Uterus (tissue), 3 donors: ENCODE measurements at regions not wholly inside any gene's neighbourhood (a gene's known extent, or its start where the extent isn't known, plus 50 kb on each side); places are given as distances from the start of the nearest gene placed in this dataset.

ENCODE experiments used
- DNase-seq, 2 donors: peaks; one replicate each; pipeline ENCODE4 v3.0.0-alpha.2; 2019 to 2020
- H3K27ac ChIP-seq, 2 donors: fragments of 200-600 bp; sonication (generic); 1 replicate in 1 of 2; 2 replicates in 1 of 2; pipeline ENCODE4 v1.5.1; 2016 to 2018
- H3K27me3 ChIP-seq, 2 donors: fragments of 200-600 bp; sonication (generic); one replicate each; pipeline ENCODE4 v1.5.1; 2018 to 2019; ENCODE audit warnings: control low read depth in 1 of 2
- H3K36me3 ChIP-seq, 2 donors: fragments of 200-600 bp; sonication (generic); one replicate each; pipeline ENCODE4 v1.5.1; 2019; ENCODE audit warnings: control low read depth in 1 of 2
- H3K4me1 ChIP-seq, 2 donors: fragments of 200-600 bp; sonication (generic); one replicate each; pipeline ENCODE4 v1.5.1; 2018 to 2019; ENCODE audit warnings: control low read depth in 1 of 2
- H3K4me3 ChIP-seq, 2 donors: fragments of 200-600 bp; sonication (generic); 1 replicate in 1 of 2; 2 replicates in 1 of 2; pipeline ENCODE4 v1.5.1; 2018 to 2019; ENCODE audit warnings: mild to moderate bottlenecking in 1 of 2
- H3K9me3 ChIP-seq, 2 donors: fragments of 200-600 bp; sonication (generic); one replicate each; pipeline ENCODE4 v1.5.1; 2019; ENCODE audit warnings: control low read depth in 1 of 2
- CTCF ChIP-seq, 4 experiments: fragments of 200-600 bp in 2 of 4; fragments of 450-650 bp in 2 of 4; sonication (generic) in 2 of 4; IDR thresholded peaks; one replicate each; pipeline ENCODE4 v1.5.1; 2016 to 2019; ENCODE audit warnings: antibody characterized with exemption in 4 of 4, mild to moderate bottlenecking in 2 of 4, moderate library complexity in 1 of 4
- POLR2A ChIP-seq, 2 donors: fragments of 450-650 bp; IDR thresholded peaks; one replicate each; pipeline ENCODE4 v1.6.1; 2016; ENCODE audit warnings: antibody characterized with exemption in 2 of 2, mild to moderate bottlenecking in 1 of 2, moderate library complexity in 1 of 2
- intact Hi-C: fragments of 100-400 bp; cut with DNase I; formaldehyde crosslinking; loops from one replicate; pipeline ENCODE4 v1.15.1; 2023; ENCODE audit warnings: low total_unique reads
- donor health status: DM: yes; HTN: yes; CAD: no.

- Histone ChIP-seq H3K4me3 (no peak overlapping the region), H3K27me3 (peaks cover 0 to 2% of the 10 kb centered on the region in 2 donors), H3K9me3 (no peaks in the 10 kb centered on the region), H3K4me1 (no peaks in the 10 kb centered on the region), H3K36me3 (no peaks in the 10 kb centered on the region), H3K27ac (no peak overlapping the region)
- DNase-seq = no peak
- intact Hi-C loops = no loop called here
- no peak for TF ChIP-seq CTCF (IDR thresholded peaks at IDR 0.05)
- no peak for TF ChIP-seq POLR2A (IDR thresholded peaks at IDR 0.05)
These were observed 385.6 kb downstream of the LMO4 start for GRCh38 chr1:87714278-87714677.

- H3K27me3 ChIP-seq = peaks cover 0 to 2% of the 10 kb centered on the region in 2 donors
- no peak overlapping the region for H3K27ac ChIP-seq
- TF ChIP-seq POLR2A (IDR thresholded peaks at IDR 0.05) (no peak), CTCF (IDR thresholded peaks at IDR 0.05) (no peak)
- no peaks in the 10 kb centered on the region for H3K9me3 ChIP-seq
- DNase-seq = no peak
- H3K4me1 ChIP-seq = no peaks in the 10 kb centered on the region
- intact Hi-C loops = no loop called here
- no peaks in the 10 kb centered on the region for H3K36me3 ChIP-seq
- H3K4me3 ChIP-seq = no peak overlapping the region
These were observed 386.4 kb downstream of the LMO4 start for GRCh38 chr1:87715052-87715451.

- peaks cover 0 to 2% of the 10 kb centered on the region in 2 donors for H3K27me3 ChIP-seq
- no peak for TF ChIP-seq POLR2A (IDR thresholded peaks at IDR 0.05)
- no peak for TF ChIP-seq CTCF (IDR thresholded peaks at IDR 0.05)
- DNase-seq = no peak
- H3K36me3 ChIP-seq = no peaks in the 10 kb centered on the region
- no peaks in the 10 kb centered on the region for H3K9me3 ChIP-seq
- no peak overlapping the region for H3K4me3 ChIP-seq
- H3K4me1 ChIP-seq = no peaks in the 10 kb centered on the region
- intact Hi-C loops = no loop called here
- no peak overlapping the region for H3K27ac ChIP-seq
These were observed 386.8 kb downstream of the LMO4 start for GRCh38 chr1:87715471-87715870.

- Histone ChIP-seq H3K27me3 (peaks cover 0 to 2% of the 10 kb centered on the region in 2 donors), H3K4me3 (no peak overlapping the region), H3K27ac (no peak overlapping the region), H3K36me3 (no peaks in the 10 kb centered on the region), H3K9me3 (no peaks in the 10 kb centered on the region), H3K4me1 (no peaks in the 10 kb centered on the region)
- intact Hi-C loops = no loop called here
- TF ChIP-seq CTCF (IDR thresholded peaks at IDR 0.05) (no peak), POLR2A (IDR thresholded peaks at IDR 0.05) (no peak)
- no peak for DNase-seq
These were observed 388.5 kb downstream of the LMO4 start for GRCh38 chr1:87717157-87717670.

- Histone ChIP-seq H3K27ac (no peak overlapping the region), H3K9me3 (no peaks in the 10 kb centered on the region), H3K4me1 (no peaks in the 10 kb centered on the region), H3K27me3 (peaks cover 0 to 2% of the 10 kb centered on the region in 2 donors), H3K4me3 (no peak overlapping the region), H3K36me3 (no peaks in the 10 kb centered on the region)
- no peak for DNase-seq
- TF ChIP-seq CTCF (IDR thresholded peaks at IDR 0.05) (no peak), POLR2A (IDR thresholded peaks at IDR 0.05) (no peak)
- intact Hi-C loops = no loop called here
These were observed 389.7 kb downstream of the LMO4 start for GRCh38 chr1:87718241-87718950.
